Sigmoid colon (tissue), 3 donors: ENCODE measurements at regions not wholly inside any gene's neighbourhood (a gene's known extent, or its start where the extent isn't known, plus 50 kb on each side); places are given as distances from the start of the nearest gene placed in this dataset.

Experiments used
- POLR2A ChIP-seq, 2 donors: fragments of 450-650 bp; IDR thresholded peaks; one replicate each; pipeline ENCODE4 v1.6.1; 2016; ENCODE audit warnings: antibody characterized with exemption in 2 of 2, mild to moderate bottlenecking in 2 of 2, moderate library complexity in 2 of 2
- TF ChIP-seq, protein P1 (sequence below), 4 experiments: fragments of 450-650 bp in 3 of 4; fragments of 200-600 bp in 1 of 4; IDR thresholded peaks; one replicate each; pipeline ENCODE4 v1.5.1; 2016 to 2019; ENCODE audit warnings: antibody characterized with exemption in 4 of 4, mild to moderate bottlenecking in 3 of 4, moderate library complexity in 2 of 4

GRCh38 chr10:21314111-21314626 lies 211.3 kb downstream of the SKIDA1 start:
- TF ChIP-seq POLR2A (IDR thresholded peaks at IDR 0.05) = no peak
- TF ChIP-seq, protein P1, sequence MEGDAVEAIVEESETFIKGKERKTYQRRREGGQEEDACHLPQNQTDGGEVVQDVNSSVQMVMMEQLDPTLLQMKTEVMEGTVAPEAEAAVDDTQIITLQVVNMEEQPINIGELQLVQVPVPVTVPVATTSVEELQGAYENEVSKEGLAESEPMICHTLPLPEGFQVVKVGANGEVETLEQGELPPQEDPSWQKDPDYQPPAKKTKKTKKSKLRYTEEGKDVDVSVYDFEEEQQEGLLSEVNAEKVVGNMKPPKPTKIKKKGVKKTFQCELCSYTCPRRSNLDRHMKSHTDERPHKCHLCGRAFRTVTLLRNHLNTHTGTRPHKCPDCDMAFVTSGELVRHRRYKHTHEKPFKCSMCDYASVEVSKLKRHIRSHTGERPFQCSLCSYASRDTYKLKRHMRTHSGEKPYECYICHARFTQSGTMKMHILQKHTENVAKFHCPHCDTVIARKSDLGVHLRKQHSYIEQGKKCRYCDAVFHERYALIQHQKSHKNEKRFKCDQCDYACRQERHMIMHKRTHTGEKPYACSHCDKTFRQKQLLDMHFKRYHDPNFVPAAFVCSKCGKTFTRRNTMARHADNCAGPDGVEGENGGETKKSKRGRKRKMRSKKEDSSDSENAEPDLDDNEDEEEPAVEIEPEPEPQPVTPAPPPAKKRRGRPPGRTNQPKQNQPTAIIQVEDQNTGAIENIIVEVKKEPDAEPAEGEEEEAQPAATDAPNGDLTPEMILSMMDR (IDR thresholded peaks at IDR 0.05) = no peak
